ENCODE measurements at regions not wholly inside any gene's neighbourhood (a gene's known extent, or its start where the extent isn't known, plus 50 kb on each side); places are given as distances from the start of the nearest gene placed in this dataset.

DNA sequence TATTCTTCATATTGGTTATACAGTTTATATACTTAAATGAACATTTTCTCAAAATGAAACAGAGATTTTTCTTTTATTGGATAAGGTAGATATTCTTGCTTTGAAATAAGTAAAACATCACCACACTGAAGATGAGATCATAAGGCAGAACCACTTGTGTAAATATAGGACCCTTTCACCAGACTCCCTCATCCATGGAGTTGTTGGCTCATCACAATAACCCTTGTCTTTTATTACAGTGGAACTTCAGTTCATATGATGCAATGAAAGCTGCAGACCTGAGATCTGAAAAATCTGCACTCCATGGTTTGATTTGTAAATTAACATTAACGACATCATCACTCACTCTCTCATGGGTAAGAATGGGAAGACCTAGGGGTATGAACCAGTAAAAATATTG lies 51.9 kb upstream of the DBX2 start:
- no peak for DNase-seq

DNA sequence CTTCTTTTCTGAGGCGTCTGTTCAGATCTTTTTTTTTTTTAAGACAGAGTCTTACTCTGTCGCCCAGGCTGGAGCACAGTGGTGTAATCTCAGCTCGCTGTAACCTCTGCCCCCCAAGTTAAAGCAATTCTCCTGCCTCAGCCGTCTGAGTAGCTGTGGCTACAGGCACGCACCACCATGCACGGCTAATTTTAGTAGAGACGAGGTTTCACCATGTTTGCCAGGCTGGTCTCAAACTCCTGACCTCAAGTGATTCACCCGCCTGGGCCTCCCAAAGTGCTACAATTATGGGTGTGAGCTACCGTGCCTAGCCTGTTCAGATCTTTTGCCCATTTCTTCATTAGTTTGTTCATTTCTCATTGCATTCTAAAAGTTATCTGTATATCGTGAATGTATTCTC lies 55.1 kb upstream of the DBX2 start:
- DNase-seq: no peak

DNA sequence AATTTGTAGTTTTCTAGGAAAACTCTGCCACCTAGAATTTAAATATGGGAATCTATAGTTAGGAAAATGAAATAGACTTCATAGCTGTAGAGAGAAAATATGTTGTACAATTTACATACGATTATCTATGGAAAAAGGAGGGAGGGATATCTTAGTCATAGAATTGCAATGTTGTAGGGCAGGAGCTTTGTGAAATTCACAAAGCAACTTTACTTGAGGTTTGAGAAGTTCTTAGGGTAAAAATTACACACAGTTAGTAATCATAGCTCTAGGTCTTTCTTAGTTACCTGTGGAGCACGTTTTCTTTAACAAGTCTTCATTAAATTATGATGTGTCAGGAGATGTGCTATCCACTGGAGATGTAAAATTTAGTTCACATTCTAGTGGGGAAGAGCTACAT lies 61.4 kb upstream of the DBX2 start:
- no peak for DNase-seq

DNA sequence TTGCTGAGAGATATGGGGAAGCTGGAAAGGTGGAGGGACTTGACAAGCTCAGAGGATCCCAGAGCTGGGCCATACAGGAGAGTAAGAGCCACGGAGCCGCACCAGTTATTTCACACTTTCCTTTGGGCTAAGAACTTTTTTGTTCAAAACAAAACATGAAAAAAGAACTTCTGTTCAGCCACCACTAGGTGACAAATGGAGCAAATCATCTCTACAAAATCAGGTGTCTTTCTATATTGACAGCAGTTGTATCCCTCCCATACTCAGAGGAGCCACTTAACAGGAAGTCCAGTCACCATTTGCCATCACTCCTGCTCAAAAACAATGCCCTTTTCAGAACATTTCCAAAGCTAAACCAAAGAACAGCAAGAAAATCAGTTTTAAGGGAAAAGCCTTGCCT lies 70.3 kb upstream of the DBX2 start:
- DNase-seq: no peak

DNA sequence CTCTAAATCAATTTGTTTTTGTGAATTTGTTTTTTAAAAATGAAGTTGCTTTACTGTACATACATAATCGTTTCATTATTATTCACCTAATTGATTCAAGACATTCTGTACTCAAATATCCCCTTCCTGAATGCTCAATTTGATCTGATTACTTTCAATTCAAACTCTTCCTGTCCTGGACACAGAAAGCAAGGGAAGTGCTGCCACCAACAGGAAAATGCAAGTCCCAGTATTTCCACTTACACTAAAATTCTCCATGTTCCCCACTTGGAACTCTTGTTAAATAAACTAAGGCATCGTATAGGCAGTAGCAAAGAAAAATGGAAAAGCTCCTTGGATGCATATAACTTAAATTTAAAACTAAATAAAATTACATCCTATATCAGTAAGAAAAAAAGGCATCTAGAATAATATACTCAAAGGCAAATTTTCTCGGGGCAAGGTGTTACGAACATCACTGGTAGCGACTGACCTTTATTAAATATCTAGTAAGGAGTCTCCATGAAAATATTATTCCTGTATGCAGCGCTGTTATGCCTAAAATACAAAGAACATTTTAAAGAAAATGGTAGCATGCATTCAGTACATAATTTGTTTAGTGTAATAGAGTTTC lies 72.0 kb upstream of the DBX2 start:
- DNase-seq: no peak

DNA sequence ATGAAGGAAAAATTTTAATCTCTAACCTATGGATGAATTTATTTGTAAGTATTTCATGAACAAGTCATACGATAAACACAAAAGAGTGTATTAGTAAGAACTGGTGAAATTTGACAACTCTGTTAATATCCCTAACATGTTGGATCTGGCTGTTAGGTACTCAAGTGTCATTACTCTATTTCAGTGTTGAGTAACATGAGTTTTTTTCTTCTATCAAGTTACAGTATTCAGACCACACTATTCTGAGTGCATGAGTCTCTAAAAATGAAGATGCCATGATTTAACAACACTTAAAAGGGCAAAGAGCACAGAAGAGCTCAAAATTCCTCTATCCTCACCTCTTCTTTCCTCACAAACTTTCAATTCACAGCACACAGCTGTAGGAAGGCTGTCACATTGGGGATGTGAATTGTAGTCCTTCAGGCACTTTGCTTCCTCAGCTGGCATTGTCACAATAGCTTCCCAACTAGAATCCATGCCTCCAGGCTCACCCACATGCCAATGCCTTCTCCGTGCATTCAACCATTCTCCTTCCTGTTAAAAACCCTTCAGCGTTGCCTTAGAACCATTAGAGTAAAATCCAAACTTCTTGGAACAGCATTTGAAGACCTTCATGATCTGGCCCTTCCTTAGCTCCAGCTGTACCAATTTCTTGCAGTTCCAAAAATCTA lies 73.7 kb upstream of the DBX2 start:
- no peak for DNase-seq

DNA sequence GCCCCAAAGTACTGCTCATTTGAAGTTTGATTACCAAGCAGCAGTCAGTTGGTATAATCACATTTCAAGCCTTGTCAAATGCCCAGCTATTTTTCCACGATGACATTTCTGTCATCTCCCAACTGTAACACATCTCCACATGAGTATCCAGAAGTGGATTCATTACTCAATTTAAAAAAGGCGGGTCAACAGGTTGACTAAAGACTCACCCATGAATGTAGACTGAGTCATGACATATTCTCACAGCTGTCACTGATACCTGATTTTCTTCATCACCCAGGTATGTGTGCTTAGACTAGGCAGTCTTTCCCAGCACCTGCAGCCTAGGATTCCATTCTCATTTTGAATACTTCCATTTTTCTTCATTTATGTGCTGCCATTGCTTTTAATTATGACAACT lies 75.1 kb upstream of the DBX2 start:
- no peak for DNase-seq

DNA sequence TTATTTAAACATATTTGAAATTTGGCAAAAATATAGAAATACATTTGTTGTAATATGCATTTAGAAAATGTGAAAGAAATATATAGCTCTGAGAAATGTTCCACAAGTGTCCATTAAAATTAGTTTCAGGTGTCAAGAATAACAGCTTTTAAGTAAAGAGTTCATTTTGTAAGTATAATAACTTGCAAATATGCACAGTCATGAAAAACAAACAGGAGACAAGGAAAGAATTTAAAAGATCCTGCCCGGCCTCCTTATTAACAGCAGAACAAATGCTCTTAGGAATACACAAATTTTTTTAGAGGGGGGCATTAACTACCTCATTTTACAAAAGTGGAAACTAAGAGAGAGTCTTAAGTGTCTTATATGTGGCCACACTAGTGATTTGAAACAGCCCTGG lies 77.7 kb upstream of the DBX2 start:
- no peak for DNase-seq

DNA sequence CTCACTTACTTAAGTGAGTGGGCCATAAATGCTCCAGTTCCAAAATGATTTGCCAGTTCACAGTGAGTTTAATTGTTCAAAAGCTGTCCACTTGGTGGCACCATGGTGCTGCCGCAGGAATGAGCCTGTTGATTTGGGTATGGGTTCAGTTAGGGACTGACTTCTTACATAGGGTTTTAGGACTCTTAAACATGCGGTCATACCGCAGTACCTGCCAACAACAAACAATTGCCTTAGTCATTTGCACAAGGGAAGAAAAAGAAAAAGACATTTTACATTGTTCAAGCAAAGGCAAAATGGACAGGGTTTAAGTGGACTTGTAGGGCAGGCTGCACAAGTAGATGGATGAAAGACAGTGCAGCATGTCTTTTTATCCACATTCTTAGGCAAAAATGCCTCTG lies 80.0 kb upstream of the DBX2 start:
- peak; percentile 23 for DNase-seq

DNA sequence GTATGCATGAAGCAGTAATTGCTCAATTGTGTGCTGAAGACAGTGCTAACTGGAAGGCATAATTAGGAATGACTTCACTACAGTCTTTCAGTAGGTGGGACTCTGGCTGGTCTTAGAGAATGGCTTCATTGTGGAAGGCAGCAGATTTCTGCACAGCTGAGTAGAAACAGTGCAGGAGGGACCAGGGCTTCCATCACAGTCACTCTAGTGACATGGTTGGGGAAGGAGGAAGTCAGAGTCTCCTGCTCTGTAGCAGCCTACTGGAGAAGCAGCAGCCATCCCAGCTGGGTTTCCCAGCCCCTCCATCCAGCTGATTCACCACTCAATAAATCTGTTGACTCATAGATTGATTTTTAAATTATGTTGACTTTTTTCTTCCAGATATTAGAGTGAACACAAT lies 80.6 kb upstream of the DBX2 start:
- DNase-seq: no peak

DNA sequence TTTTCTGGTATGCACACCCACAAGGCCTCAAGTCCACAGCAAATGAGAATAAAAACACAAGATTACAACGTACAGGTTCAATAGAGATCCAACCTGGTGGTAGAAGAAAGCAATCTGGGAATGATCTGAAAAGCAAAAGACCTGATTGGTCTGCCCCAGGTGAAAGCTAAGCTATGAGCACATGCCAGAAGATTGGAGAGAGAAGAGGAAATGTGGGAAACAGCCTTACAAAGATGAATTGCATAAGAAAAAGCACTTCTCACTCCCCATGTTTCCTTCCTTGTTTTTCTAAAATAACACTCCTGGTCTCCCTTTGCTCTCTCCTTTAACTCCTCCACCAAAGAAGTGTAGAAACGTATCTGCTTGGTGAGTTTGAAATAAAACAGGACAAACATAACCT lies 77.3 kb upstream of the ANO6 start:
- DNase-seq: no peak

DNA sequence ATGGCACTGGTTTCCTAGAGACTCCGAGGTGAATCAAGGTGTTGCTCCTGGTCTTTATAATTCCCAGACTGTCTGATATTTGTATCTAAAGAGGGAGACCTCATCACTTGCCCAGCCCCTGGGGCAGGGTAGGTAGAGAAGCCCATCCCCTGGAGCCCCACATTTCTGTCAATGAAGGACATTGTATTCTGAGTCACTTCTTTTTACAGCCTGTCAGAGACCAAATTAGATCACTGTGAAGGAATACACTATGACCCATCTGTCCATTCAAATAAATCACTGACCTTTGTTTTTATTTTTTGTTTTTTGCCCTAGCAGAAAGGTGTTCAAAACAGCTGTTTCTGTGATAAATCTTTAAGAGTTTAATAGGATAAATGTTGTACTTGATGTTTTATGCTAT lies 67.9 kb upstream of the ANO6 start:
- DNase-seq: no peak

DNA sequence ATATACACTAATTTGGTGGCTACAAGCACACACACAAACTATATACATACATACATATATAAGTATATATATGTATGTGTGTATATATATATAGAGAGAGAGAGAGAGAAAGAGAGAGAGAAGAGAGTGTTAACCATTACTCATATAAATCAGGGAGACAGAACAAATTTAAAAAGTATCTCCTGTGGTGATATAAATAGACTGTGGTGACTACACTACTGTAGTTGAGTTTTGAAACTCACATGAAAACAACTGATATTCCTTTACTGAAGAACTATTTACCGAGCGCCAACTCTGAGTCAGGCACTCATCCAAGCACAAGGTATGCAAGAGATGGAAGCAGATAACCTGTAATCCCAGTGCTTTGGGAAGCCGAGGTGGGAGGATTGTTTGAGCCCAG lies 67.3 kb upstream of the ANO6 start:
- no peak for DNase-seq

DNA sequence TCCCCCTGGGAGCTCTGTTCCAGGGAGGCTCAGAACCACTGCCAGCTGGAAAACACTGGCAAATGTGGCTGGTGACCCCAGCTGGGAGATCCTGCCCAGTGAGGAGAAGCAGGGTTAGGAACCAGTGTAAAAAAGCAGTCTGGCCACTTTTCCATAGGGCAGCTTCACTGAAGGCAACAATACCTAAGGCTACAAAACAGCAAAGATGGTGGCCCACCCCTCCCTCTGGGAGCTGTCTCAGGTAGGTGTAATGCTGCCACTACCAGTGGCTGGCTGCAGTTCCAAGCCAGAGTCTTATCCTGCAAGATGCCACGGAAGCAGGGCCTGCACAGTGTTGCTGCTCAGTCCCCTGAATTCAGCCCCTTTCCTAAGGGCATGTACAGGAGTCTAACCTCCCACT lies 50.6 kb upstream of the ANO6 start:
- no peak for DNase-seq

DNA sequence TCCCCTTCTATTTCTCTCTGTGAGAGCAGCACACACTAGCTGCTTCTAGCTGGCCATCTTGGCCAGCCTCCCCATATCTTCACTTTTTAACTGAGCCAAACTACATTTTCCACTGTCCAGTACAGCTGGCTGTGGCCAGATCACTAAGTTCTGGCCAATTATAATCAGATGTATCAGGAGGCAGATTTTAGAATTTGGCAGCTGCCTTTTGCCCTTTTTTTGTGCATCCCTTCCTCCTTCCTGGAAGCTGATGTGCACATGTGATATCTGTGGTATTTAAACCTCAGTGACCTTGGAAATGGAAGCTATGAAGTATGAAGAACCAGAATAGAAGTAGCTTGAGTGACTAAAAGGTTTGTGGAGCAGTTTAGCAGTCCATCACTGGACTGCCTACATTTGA lies 49.8 kb upstream of the ANO6 start:
- DNase-seq: no peak
